OCI-LY1 (cell line): ENCODE measurements at regions not wholly inside any gene's neighbourhood (a gene's known extent, or its start where the extent isn't known, plus 50 kb on each side); places are given as distances from the start of the nearest gene placed in this dataset.

Experiments used
- H2AFZ ChIP-seq: fragments of 200-600 bp; sonication (generic), shearing (Covaris generic); 2 replicates; pipeline ENCODE4 v1.6.0; 2014; ENCODE audit warnings: antibody characterized with exemption, mild to moderate bottlenecking, low read length
- H3F3A ChIP-seq: fragments of 200-600 bp; sonication (generic), shearing (Covaris generic); 2 replicates; pipeline ENCODE4 v1.6.0; 2014; ENCODE audit warnings: mild to moderate bottlenecking, antibody characterized with exemption, low read length, moderate library complexity; ENCODE audit not compliant: insufficient read depth
- H3K27ac ChIP-seq: fragments of 200-600 bp; sonication (generic); 2 replicates; pipeline ENCODE4 v1.5.1; 2014; ENCODE audit warnings: low read length, mixed run types, mild to moderate bottlenecking, low read depth; ENCODE audit not compliant: poor library complexity, severe bottlenecking
- H3K27me3 ChIP-seq: fragments of 200-600 bp; sonication (generic); 2 replicates; pipeline ENCODE4 v1.6.0; 2014; ENCODE audit warnings: antibody characterized with exemption, mild to moderate bottlenecking, low read length, moderate library complexity; ENCODE audit not compliant: insufficient read depth
- H3K36me3 ChIP-seq: fragments of 200-600 bp; sonication (generic); 2 replicates; pipeline ENCODE4 v1.6.1; 2014; ENCODE audit warnings: mild to moderate bottlenecking, antibody characterized with exemption, low read length, moderate library complexity, mixed read lengths; ENCODE audit not compliant: insufficient read depth
- H3K4me1 ChIP-seq: fragments of 200-600 bp; sonication (generic); 2 replicates; pipeline ENCODE4 v1.5.1; 2014; ENCODE audit warnings: mild to moderate bottlenecking, low read length, moderate library complexity; ENCODE audit not compliant: insufficient read depth, severe bottlenecking
- H3K4me2 ChIP-seq: fragments of 200-600 bp; sonication (generic), shearing (Covaris generic); 2 replicates; pipeline ENCODE4 v1.6.1; 2014; ENCODE audit warnings: low read length
- H3K4me3 ChIP-seq: fragments of 200-600 bp; sonication (generic); 2 replicates; pipeline ENCODE4 v1.5.1; 2014; ENCODE audit warnings: low read length, low read depth, mild to moderate bottlenecking, mixed read lengths; ENCODE audit not compliant: poor library complexity, severe bottlenecking
- H3K79me2 ChIP-seq: fragments of 200-600 bp; shearing (Covaris generic); 2 replicates; pipeline ENCODE4 v1.6.1; 2016; ENCODE audit warnings: mixed run types, low read length, mixed read lengths; ENCODE audit not compliant: insufficient read depth
- H3K9ac ChIP-seq: fragments of 200-600 bp; sonication (generic), shearing (Covaris generic); 2 replicates; pipeline ENCODE4 v1.6.1; 2014; ENCODE audit warnings: mild to moderate bottlenecking, low read length, mixed read lengths
- H3K9me2 ChIP-seq: fragments of 200-600 bp; sonication (generic), shearing (Covaris generic); 2 replicates; pipeline ENCODE4 v1.6.1; 2014; ENCODE audit warnings: low read depth, mild to moderate bottlenecking, low read length, mixed read lengths
- H3K9me3 ChIP-seq: fragments of 200-600 bp; shearing (Covaris generic); 2 replicates; pipeline ENCODE4 v1.6.1; 2014; ENCODE audit warnings: low read length, mixed read lengths
- H4K20me1 ChIP-seq: fragments of 200-600 bp; sonication (generic), shearing (Covaris generic); 2 replicates; pipeline ENCODE4 v1.6.0; 2016; ENCODE audit warnings: mild to moderate bottlenecking, low read length; ENCODE audit not compliant: insufficient read depth
- CTCF ChIP-seq: fragments of 200-600 bp; sonication (generic), shearing (Covaris generic); IDR thresholded peaks from 2 replicates; pipeline ENCODE4 v1.5.1; 2017; ENCODE audit warnings: mild to moderate bottlenecking, antibody characterized with exemption, low read length, moderate library complexity, mixed read lengths
- EZH2 ChIP-seq: fragments of 200-600 bp; sonication (generic), shearing (Covaris generic); IDR thresholded peaks from 2 replicates; pipeline ENCODE4 v1.8.0; 2017; ENCODE audit warnings: borderline replicate concordance, mixed run types, mild to moderate bottlenecking, antibody characterized with exemption, low read length, moderate library complexity, mixed read lengths

GRCh38 chr10:35752469-35753461 is 110.7 kb upstream of the FZD8 start:
- Histone ChIP-seq H3K4me1 (no peaks in the 10 kb centered on the region), H3F3A (no peaks in the 10 kb centered on the region), H2AFZ (no peak overlapping the region), H3K27me3 (no peaks in the 10 kb centered on the region), H3K4me2 (no peak overlapping the region), H3K27ac (no peak overlapping the region), H3K36me3 (no peaks in the 10 kb centered on the region), H3K4me3 (no peak overlapping the region), H3K9me3 (no peaks in the 10 kb centered on the region), H3K9ac (no peak overlapping the region), H4K20me1 (no peaks in the 10 kb centered on the region), H3K79me2 (no peaks in the 10 kb centered on the region), H3K9me2 (no peaks in the 10 kb centered on the region)
- TF ChIP-seq CTCF, result no peak
- TF ChIP-seq EZH2, result no peak

GRCh38 chr10:35751347-35751746 is 109.3 kb upstream of the FZD8 start:
- Histone ChIP-seq H3K9me3 (no peaks in the 10 kb centered on the region), H3K4me2 (no peak overlapping the region), H3K36me3 (no peaks in the 10 kb centered on the region), H3K9me2 (no peaks in the 10 kb centered on the region), H3K9ac (no peak overlapping the region), H3K79me2 (no peaks in the 10 kb centered on the region), H2AFZ (no peak overlapping the region), H3K4me1 (no peaks in the 10 kb centered on the region), H3K27me3 (no peaks in the 10 kb centered on the region), H3K4me3 (no peak overlapping the region), H3K27ac (no peak overlapping the region), H3F3A (no peaks in the 10 kb centered on the region), H4K20me1 (no peaks in the 10 kb centered on the region)
- TF ChIP-seq EZH2 (no peak), CTCF (no peak)

- H3K9me3 ChIP-seq, result no peaks in the 10 kb centered on the region
- H3K27me3 ChIP-seq, result no peaks in the 10 kb centered on the region
- H3K79me2 ChIP-seq, result no peaks in the 10 kb centered on the region
- H4K20me1 ChIP-seq, result no peaks in the 10 kb centered on the region
- no peak overlapping the region for H2AFZ ChIP-seq
- H3K9me2 ChIP-seq, result no peaks in the 10 kb centered on the region
- H3K9ac ChIP-seq, result no peak overlapping the region
- no peak overlapping the region for H3K27ac ChIP-seq
- no peak for TF ChIP-seq EZH2
- TF ChIP-seq CTCF, result no peak
- no peaks in the 10 kb centered on the region for H3K4me1 ChIP-seq
- no peak overlapping the region for H3K4me2 ChIP-seq
- no peaks in the 10 kb centered on the region for H3K36me3 ChIP-seq
- H3F3A ChIP-seq, result no peaks in the 10 kb centered on the region
- no peak overlapping the region for H3K4me3 ChIP-seq
Measured at GRCh38 chr10:35749230-35749629, 107.1 kb upstream of the FZD8 start.
